ENCODE measurements at regions not wholly inside any gene's neighbourhood (a gene's known extent, or its start where the extent isn't known, plus 50 kb on each side); places are given as distances from the start of the nearest gene placed in this dataset.

DNA sequence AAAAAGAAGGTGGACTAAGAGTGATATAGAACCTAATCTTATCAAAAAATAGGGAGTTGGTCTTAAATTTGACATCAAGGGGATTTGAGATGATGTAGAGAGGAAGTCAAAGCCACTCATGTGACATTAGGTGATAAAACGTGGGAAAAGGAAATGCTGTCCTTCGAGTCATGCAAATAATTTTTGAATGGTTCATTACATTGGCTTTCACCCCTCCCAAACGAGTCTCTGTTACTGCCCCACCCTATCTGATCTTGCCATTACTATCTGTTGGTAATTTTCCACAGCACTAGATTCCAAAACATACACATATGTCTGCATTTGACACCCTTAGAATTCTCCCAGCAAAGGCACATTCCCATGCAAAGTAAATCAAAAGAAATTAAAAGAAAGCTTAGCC, 531.1 kb upstream of the ADAMTS5 start:
- peaks cover 6% of the 10 kb centered on the region for H3K27me3 Mint-ChIP-seq (ENCODE audit: unreplicated experiment)
- DNase-seq, result no peak
- H3K4me3 Mint-ChIP-seq (ENCODE audit: unreplicated experiment), result no peak overlapping the region
- H3K4me1 Mint-ChIP-seq (ENCODE audit: low read depth, unreplicated experiment), result peaks cover 3% of the 10 kb centered on the region
- H3K27ac Mint-ChIP-seq (ENCODE audit: unreplicated experiment), result no peak overlapping the region
- H3K36me3 Mint-ChIP-seq (ENCODE audit: unreplicated experiment), result no peaks in the 10 kb centered on the region
- no peaks in the 10 kb centered on the region for H3K9me3 Mint-ChIP-seq (ENCODE audit: unreplicated experiment)
- TF ChIP-seq, protein P1, sequence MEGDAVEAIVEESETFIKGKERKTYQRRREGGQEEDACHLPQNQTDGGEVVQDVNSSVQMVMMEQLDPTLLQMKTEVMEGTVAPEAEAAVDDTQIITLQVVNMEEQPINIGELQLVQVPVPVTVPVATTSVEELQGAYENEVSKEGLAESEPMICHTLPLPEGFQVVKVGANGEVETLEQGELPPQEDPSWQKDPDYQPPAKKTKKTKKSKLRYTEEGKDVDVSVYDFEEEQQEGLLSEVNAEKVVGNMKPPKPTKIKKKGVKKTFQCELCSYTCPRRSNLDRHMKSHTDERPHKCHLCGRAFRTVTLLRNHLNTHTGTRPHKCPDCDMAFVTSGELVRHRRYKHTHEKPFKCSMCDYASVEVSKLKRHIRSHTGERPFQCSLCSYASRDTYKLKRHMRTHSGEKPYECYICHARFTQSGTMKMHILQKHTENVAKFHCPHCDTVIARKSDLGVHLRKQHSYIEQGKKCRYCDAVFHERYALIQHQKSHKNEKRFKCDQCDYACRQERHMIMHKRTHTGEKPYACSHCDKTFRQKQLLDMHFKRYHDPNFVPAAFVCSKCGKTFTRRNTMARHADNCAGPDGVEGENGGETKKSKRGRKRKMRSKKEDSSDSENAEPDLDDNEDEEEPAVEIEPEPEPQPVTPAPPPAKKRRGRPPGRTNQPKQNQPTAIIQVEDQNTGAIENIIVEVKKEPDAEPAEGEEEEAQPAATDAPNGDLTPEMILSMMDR (IDR thresholded peaks at IDR 0.05; ENCODE audit: partially characterized antibody, unreplicated experiment), result no peak

DNA sequence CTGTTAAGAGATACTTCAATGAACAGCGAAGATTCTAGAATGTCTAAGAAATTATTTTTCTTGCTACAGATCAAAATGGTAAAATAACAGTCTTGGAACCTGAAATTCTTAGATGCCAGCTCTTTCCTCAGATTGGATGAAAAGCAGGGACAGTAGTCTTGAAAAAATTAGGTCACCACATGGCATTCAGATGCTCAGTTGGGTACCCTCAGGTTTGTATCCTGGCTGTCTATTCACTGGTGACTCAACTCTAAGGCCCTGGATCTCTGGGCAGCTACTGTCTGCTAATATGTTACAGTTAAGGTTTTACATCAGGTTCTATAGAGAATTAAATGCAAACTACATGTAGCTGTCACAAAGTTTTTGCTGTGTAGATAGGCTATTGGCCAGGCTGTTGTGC, 528.9 kb upstream of the ADAMTS5 start:
- Mint-ChIP-seq H3K4me1 (ENCODE audit: low read depth, unreplicated experiment) (peaks cover 3% of the 10 kb centered on the region), H3K36me3 (ENCODE audit: unreplicated experiment) (no peaks in the 10 kb centered on the region), H3K27ac (ENCODE audit: unreplicated experiment) (no peak overlapping the region), H3K4me3 (ENCODE audit: unreplicated experiment) (no peak overlapping the region), H3K27me3 (ENCODE audit: unreplicated experiment) (peaks cover 6% of the 10 kb centered on the region), H3K9me3 (ENCODE audit: unreplicated experiment) (no peaks in the 10 kb centered on the region)
- TF ChIP-seq, protein P1 (IDR thresholded peaks at IDR 0.05; ENCODE audit: partially characterized antibody, unreplicated experiment), result no peak
- DNase-seq, result no peak

GRCh38 chr21:27493542-27493941, 526.7 kb upstream of the ADAMTS5 start:
- Mint-ChIP-seq H3K4me3 (ENCODE audit: unreplicated experiment) (no peak overlapping the region), H3K27ac (ENCODE audit: unreplicated experiment) (no peak overlapping the region), H3K9me3 (ENCODE audit: unreplicated experiment) (no peaks in the 10 kb centered on the region), H3K27me3 (ENCODE audit: unreplicated experiment) (peaks cover 6% of the 10 kb centered on the region), H3K36me3 (ENCODE audit: unreplicated experiment) (no peaks in the 10 kb centered on the region), H3K4me1 (ENCODE audit: low read depth, unreplicated experiment) (peaks cover 3% of the 10 kb centered on the region)
- DNase-seq, result no peak
- TF ChIP-seq, protein P1 (IDR thresholded peaks at IDR 0.05; ENCODE audit: partially characterized antibody, unreplicated experiment), result no peak

DNA sequence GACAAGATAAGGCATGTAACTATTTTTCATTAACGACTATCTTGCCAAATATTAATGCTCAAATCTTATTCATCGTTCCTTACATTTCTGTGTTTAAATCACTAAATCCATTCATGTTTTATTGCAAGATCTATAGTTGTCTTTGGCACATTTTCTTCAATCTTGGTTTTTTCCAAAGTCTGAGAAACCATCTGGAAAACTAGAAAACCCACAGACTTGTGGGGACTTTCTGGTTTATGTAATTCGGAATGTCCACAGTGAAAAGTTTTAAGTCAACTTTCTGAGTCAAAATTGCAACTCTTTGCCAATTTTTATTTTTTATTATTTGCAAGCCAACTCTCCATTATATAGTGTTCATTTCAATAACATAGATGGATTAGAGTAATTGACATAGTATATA, 520.8 kb upstream of the ADAMTS5 start:
- Mint-ChIP-seq H3K27me3 (ENCODE audit: unreplicated experiment) (peaks cover 2% of the 10 kb centered on the region), H3K9me3 (ENCODE audit: unreplicated experiment) (no peaks in the 10 kb centered on the region), H3K36me3 (ENCODE audit: unreplicated experiment) (no peaks in the 10 kb centered on the region), H3K4me3 (ENCODE audit: unreplicated experiment) (no peak overlapping the region), H3K27ac (ENCODE audit: unreplicated experiment) (no peak overlapping the region), H3K4me1 (ENCODE audit: low read depth, unreplicated experiment) (no peaks in the 10 kb centered on the region)
- TF ChIP-seq, protein P1 (IDR thresholded peaks at IDR 0.05; ENCODE audit: partially characterized antibody, unreplicated experiment), result no peak
- no peak for DNase-seq

- H3K4me1 Mint-ChIP-seq (ENCODE audit: low read depth, unreplicated experiment), result no peaks in the 10 kb centered on the region
- no peaks in the 10 kb centered on the region for H3K36me3 Mint-ChIP-seq (ENCODE audit: unreplicated experiment)
- no peak for DNase-seq
- H3K9me3 Mint-ChIP-seq (ENCODE audit: unreplicated experiment), result no peaks in the 10 kb centered on the region
- H3K4me3 Mint-ChIP-seq (ENCODE audit: unreplicated experiment), result no peak overlapping the region
- H3K27ac Mint-ChIP-seq (ENCODE audit: unreplicated experiment), result no peak overlapping the region
- TF ChIP-seq, protein P1 (IDR thresholded peaks at IDR 0.05; ENCODE audit: partially characterized antibody, unreplicated experiment), result no peak
- peaks cover 3% of the 10 kb centered on the region for H3K27me3 Mint-ChIP-seq (ENCODE audit: unreplicated experiment)
Measured at GRCh38 chr21:27480841-27481261, 514.0 kb upstream of the ADAMTS5 start.
